ENCODE measurements at regions not wholly inside any gene's neighbourhood (a gene's known extent, or its start where the extent isn't known, plus 50 kb on each side); places are given as distances from the start of the nearest gene placed in this dataset.

DNA sequence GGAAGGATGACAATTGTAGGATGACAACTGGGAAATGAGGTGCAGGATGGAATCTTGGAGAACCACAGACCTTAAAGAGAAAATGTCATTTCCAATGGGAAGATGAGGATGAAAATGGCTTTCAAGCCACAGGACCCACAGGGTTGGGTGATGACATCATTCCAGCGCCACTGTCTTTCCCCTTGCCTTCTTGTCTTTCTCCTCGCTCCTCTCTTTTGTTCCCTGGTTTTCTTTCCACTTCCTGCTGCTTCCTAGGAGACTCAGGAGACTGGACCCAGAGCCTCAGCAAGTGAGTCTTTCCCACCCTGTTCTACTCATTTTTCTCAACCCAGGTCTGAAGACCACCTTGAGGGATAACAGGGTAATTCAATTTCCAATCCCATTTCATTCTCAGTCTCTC is 548.8 kb downstream of the FGF9 start:
- Histone ChIP-seq H3K9me3 (no peaks in the 10 kb centered on the region), H3K36me3 (no peaks in the 10 kb centered on the region), H3K4me3 (ENCODE audit: low read depth in 1 of 2, low read length in 1 of 2) (no peak overlapping the region), H3K4me1 (ENCODE audit: control insufficient read depth in 1 of 2, insufficient read depth in 1 of 2, low read depth in 1 of 2, low read length in 1 of 2) (no peaks in the 10 kb centered on the region), H3K27ac (no peak overlapping the region), H3K27me3 (no peaks in the 10 kb centered on the region)
- TF ChIP-seq, protein P1, sequence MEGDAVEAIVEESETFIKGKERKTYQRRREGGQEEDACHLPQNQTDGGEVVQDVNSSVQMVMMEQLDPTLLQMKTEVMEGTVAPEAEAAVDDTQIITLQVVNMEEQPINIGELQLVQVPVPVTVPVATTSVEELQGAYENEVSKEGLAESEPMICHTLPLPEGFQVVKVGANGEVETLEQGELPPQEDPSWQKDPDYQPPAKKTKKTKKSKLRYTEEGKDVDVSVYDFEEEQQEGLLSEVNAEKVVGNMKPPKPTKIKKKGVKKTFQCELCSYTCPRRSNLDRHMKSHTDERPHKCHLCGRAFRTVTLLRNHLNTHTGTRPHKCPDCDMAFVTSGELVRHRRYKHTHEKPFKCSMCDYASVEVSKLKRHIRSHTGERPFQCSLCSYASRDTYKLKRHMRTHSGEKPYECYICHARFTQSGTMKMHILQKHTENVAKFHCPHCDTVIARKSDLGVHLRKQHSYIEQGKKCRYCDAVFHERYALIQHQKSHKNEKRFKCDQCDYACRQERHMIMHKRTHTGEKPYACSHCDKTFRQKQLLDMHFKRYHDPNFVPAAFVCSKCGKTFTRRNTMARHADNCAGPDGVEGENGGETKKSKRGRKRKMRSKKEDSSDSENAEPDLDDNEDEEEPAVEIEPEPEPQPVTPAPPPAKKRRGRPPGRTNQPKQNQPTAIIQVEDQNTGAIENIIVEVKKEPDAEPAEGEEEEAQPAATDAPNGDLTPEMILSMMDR (IDR thresholded peaks at IDR 0.05), result no peak

DNA sequence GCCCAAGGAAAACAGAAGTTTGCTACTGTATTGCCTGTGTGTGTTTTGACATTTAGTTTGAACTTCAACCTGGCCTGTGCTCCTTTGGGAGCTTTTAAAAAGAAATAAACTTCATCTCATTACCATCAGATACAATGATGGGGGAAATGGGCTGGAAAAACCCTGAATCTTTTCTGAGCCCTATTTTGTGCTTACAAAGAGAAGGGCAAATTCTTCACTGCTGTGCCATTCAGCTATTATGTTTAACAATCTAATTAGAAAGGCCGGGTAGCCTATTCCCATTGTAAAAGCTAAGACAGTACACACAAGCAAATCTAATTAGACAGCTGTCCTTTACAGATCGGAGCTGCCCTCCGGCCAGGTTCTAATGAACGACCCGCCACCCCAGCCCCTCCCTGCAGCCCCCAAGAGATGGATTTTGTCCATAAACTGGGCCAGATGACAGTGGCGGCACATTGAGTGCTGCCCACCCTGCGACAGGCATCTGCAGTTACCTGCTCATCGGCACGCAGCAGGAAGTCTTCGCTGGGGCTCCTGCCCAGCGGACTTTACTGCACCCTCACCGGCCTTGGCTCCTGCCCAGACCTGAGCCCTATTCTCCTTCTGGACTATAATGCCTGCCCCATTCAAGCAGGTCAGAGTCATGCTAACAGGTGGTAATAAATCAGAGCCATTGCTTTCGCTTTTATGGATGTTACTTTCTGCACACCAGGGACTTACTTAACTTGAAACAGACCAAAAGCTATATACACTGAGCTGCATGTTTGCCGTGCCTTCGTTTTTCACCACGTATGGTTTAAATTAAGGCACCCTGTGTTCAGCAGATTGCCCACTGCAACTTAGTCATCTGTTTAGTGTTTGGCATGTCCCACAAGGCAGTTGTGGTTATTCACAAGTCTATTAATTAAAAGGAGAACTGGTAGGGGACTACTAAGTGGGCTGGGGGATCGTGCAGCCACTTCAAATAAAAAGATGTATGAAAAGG is 549.6 kb downstream of the FGF9 start:
- no peaks in the 10 kb centered on the region for H3K36me3 ChIP-seq
- H3K9me3 ChIP-seq, result no peaks in the 10 kb centered on the region
- no peak overlapping the region for H3K27ac ChIP-seq
- no peaks in the 10 kb centered on the region for H3K27me3 ChIP-seq
- no peak overlapping the region for H3K4me3 ChIP-seq (ENCODE audit: low read depth in 1 of 2, low read length in 1 of 2)
- no peaks in the 10 kb centered on the region for H3K4me1 ChIP-seq (ENCODE audit: control insufficient read depth in 1 of 2, insufficient read depth in 1 of 2, low read depth in 1 of 2, low read length in 1 of 2)
- TF ChIP-seq, protein P1 (IDR thresholded peaks at IDR 0.05), result no peak

DNA sequence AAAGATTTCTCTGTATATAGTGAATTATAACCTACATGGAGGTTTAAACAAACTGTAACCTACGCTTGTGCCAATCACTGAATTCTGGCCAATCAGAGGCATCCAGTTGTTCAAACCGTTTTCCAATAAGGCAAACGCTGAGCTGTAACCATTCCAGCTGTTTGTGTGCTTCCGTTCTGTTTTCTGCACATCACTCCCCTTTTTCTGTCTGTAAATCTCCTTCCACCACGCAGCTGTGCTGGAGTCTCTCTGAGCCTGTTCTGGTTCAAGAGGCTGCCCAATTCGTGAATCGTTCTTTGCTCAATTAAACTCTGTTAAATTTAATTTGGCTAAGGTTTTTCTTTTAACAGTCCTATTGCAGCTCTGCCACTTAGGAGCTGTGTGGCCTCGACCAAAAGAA is 552.5 kb downstream of the FGF9 start:
- Histone ChIP-seq H3K27me3 (no peaks in the 10 kb centered on the region), H3K36me3 (no peaks in the 10 kb centered on the region), H3K27ac (no peak overlapping the region), H3K9me3 (no peaks in the 10 kb centered on the region), H3K4me3 (ENCODE audit: low read depth in 1 of 2, low read length in 1 of 2) (no peak overlapping the region), H3K4me1 (ENCODE audit: control insufficient read depth in 1 of 2, insufficient read depth in 1 of 2, low read depth in 1 of 2, low read length in 1 of 2) (no peaks in the 10 kb centered on the region)
- TF ChIP-seq, protein P1 (IDR thresholded peaks at IDR 0.05), result no peak

DNA sequence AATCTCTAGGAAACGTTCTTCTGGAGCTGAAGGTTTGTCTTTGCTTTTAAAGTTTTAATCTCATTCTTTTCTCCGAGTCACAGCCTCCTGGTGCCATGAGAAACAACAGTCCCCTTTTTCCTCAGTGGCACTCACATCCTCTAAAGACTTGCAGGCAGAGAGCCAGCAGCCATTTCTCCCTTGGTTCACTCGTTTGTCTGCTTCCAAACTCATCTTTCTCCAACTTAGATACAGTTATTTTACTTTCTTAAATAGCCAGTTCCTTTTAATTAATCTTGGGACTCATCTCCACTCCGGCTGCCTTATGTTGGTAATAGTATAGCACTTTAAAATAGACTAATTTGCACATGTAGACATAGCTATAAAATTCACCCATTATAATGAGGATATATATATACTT is 555.2 kb downstream of the FGF9 start:
- H3K9me3 ChIP-seq, result no peaks in the 10 kb centered on the region
- H3K4me3 ChIP-seq (ENCODE audit: low read depth in 1 of 2, low read length in 1 of 2), result no peak overlapping the region
- H3K36me3 ChIP-seq, result no peaks in the 10 kb centered on the region
- H3K27me3 ChIP-seq, result no peaks in the 10 kb centered on the region
- TF ChIP-seq, protein P1 (IDR thresholded peaks at IDR 0.05), result no peak
- no peaks in the 10 kb centered on the region for H3K4me1 ChIP-seq (ENCODE audit: control insufficient read depth in 1 of 2, insufficient read depth in 1 of 2, low read depth in 1 of 2, low read length in 1 of 2)
- H3K27ac ChIP-seq, result no peak overlapping the region

DNA sequence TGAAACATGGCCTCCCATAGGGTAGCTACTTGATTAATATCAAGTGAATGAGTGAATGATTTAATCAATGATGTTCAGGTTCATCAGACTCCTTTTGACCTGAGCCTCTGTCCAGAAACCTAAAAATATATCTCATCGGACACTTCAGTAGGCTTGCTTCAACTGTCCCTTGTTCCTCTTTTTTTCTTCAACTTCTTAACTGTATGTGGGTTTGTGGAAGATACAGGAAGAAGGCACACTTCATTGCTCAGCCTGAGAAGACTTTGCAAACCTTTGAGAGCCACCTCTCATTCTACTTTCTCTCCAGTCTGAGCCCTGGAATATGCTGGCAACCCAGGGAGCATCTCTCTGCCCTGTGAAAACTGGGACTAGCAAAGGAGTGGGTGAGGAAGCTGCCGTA is 557.0 kb downstream of the FGF9 start:
- no peaks in the 10 kb centered on the region for H3K27me3 ChIP-seq
- no peaks in the 10 kb centered on the region for H3K4me1 ChIP-seq (ENCODE audit: control insufficient read depth in 1 of 2, insufficient read depth in 1 of 2, low read depth in 1 of 2, low read length in 1 of 2)
- TF ChIP-seq, protein P1 (IDR thresholded peaks at IDR 0.05), result no peak
- H3K9me3 ChIP-seq, result no peaks in the 10 kb centered on the region
- no peak overlapping the region for H3K4me3 ChIP-seq (ENCODE audit: low read depth in 1 of 2, low read length in 1 of 2)
- H3K27ac ChIP-seq, result no peak overlapping the region
- no peaks in the 10 kb centered on the region for H3K36me3 ChIP-seq
